OCI-LY1 (cell line): ENCODE measurements at regions not wholly inside any gene's neighbourhood (a gene's known extent, or its start where the extent isn't known, plus 50 kb on each side); places are given as distances from the start of the nearest gene placed in this dataset.

Experiments
- CTCF ChIP-seq: fragments of 200-600 bp; sonication (generic), shearing (Covaris generic); IDR thresholded peaks from 2 replicates; pipeline ENCODE4 v1.5.1; 2017; ENCODE audit warnings: mild to moderate bottlenecking, antibody characterized with exemption, low read length, moderate library complexity, mixed read lengths
- EZH2 ChIP-seq: fragments of 200-600 bp; sonication (generic), shearing (Covaris generic); IDR thresholded peaks from 2 replicates; pipeline ENCODE4 v1.8.0; 2017; ENCODE audit warnings: borderline replicate concordance, mixed run types, mild to moderate bottlenecking, antibody characterized with exemption, low read length, moderate library complexity, mixed read lengths

GRCh38 chr7:46150721-46151120 lies 229.6 kb upstream of the IGFBP3 start:
- TF ChIP-seq CTCF (no peak), EZH2 (no peak)
